RWPE2 (cell line): ENCODE measurements at regions not wholly inside any gene's neighbourhood (a gene's known extent, or its start where the extent isn't known, plus 50 kb on each side); places are given as distances from the start of the nearest gene placed in this dataset.

Source experiments
- ATAC-seq: fragments of 200-7000 bp; cut with Tn5 transposase; 3 replicates; pipeline ENCODE4 v1.9.1; 2021; ENCODE audit warnings: low read depth
- DNase-seq: peaks from one replicate; pipeline ENCODE4 v3.0.0-alpha.2; 2020; ENCODE audit warnings: low spot score
- H3K27ac ChIP-seq: fragments of 450-650 bp; 2 replicates; pipeline ENCODE4 v1.5.1; 2017; ENCODE audit warnings: mild to moderate bottlenecking; ENCODE audit not compliant: poor library complexity, severe bottlenecking
- H3K27me3 ChIP-seq: fragments of 250-450 bp; sonication (Bioruptor Pico); 2 replicates; pipeline ENCODE4 v1.5.1; 2021; ENCODE audit warnings: mild to moderate bottlenecking, moderate library complexity; ENCODE audit not compliant: insufficient read depth, poor library complexity, severe bottlenecking
- H3K36me3 ChIP-seq: fragments of 250-450 bp; sonication (Bioruptor Pico); 2 replicates; pipeline ENCODE4 v1.5.1; 2020; ENCODE audit warnings: low read depth, mild to moderate bottlenecking, moderate library complexity
- H3K4me1 ChIP-seq: fragments of 250-450 bp; sonication (Bioruptor Pico); 2 replicates; pipeline ENCODE4 v1.5.1; 2021; ENCODE audit warnings: mild to moderate bottlenecking, moderate library complexity; ENCODE audit not compliant: insufficient read depth, poor library complexity, severe bottlenecking
- H3K4me3 ChIP-seq: fragments of 250-450 bp; sonication (Bioruptor Pico); 2 replicates; pipeline ENCODE4 v1.5.1; 2021; ENCODE audit warnings: mild to moderate bottlenecking, moderate library complexity; ENCODE audit not compliant: severe bottlenecking
- H3K9me3 ChIP-seq: fragments of 250-450 bp; sonication (Bioruptor Pico); 2 replicates; pipeline ENCODE4 v1.5.1; 2021; ENCODE audit warnings: mild to moderate bottlenecking, moderate library complexity; ENCODE audit not compliant: severe bottlenecking
- TF ChIP-seq, protein P1 (sequence below): fragments of 450-650 bp; IDR thresholded peaks from one replicate; pipeline ENCODE4 v1.5.1; 2017; ENCODE audit warnings: mild to moderate bottlenecking, moderate library complexity; ENCODE audit not compliant: poor library complexity, severe bottlenecking

DNA sequence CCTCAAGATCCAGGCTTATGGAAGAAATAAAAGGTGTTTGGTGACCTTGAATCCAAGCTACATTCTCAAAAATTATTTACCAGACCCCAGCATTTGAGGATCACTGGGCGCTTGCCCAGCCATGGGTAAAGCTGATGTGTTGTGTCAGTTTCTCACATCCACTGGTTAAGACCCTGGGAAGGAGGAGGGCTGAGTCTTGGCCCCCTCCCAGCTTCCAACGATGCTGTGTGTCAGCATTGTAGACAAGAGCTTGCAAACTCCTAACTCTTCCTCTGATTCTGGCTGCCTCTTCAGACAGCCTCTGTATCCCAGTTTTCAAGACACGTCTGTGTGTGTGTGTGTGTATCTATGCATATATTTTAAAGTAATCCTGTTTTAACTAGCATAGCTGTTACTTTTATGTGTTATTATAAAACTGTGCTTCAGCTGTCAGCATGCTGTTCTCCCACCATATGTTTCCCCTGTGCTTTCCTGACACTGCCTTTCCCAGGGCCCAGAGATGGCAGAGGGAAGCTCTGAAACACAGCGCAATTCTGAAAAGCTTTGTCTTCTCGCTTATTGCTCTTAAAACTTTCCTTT lies 157.3 kb upstream of the LRRN1 start:
- ATAC-seq, result no peak
- DNase-seq, result no peak

DNA sequence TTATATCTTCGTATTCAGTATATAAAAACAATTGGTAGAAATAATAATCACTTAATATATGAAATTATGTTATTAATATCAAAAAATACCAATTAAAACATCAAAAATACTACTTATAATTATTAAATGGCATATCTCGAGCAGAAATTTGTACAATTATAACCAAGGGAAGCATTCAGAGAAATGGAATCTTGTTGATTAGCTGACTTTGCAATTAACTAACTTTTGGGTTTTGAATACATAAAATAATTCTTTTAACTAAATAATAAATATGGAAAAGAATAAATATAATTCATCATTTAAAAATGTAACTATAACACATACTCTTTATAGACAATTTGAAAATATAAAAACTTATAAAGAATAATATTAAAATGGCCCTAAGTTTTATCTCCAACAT lies 160.2 kb upstream of the LRRN1 start:
- Histone ChIP-seq H3K4me1 (no peaks in the 10 kb centered on the region), H3K27ac (no peak overlapping the region), H3K27me3 (no peaks in the 10 kb centered on the region), H3K36me3 (no peaks in the 10 kb centered on the region), H3K9me3 (peaks cover 4% of the 10 kb centered on the region), H3K4me3 (no peak overlapping the region)
- TF ChIP-seq, protein P1, sequence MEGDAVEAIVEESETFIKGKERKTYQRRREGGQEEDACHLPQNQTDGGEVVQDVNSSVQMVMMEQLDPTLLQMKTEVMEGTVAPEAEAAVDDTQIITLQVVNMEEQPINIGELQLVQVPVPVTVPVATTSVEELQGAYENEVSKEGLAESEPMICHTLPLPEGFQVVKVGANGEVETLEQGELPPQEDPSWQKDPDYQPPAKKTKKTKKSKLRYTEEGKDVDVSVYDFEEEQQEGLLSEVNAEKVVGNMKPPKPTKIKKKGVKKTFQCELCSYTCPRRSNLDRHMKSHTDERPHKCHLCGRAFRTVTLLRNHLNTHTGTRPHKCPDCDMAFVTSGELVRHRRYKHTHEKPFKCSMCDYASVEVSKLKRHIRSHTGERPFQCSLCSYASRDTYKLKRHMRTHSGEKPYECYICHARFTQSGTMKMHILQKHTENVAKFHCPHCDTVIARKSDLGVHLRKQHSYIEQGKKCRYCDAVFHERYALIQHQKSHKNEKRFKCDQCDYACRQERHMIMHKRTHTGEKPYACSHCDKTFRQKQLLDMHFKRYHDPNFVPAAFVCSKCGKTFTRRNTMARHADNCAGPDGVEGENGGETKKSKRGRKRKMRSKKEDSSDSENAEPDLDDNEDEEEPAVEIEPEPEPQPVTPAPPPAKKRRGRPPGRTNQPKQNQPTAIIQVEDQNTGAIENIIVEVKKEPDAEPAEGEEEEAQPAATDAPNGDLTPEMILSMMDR, result no peak
- DNase-seq, result no peak
- ATAC-seq, result no peak

More for the DNA sequence above, 157.3 kb upstream of the LRRN1 start:
- TF ChIP-seq, protein P1, result no peak
- H3K27ac ChIP-seq, result no peak overlapping the region
- H3K9me3 ChIP-seq, result peaks cover 4% of the 10 kb centered on the region
- no peaks in the 10 kb centered on the region for H3K27me3 ChIP-seq
- no peaks in the 10 kb centered on the region for H3K4me1 ChIP-seq
- H3K36me3 ChIP-seq, result no peaks in the 10 kb centered on the region
- H3K4me3 ChIP-seq, result no peak overlapping the region

DNA sequence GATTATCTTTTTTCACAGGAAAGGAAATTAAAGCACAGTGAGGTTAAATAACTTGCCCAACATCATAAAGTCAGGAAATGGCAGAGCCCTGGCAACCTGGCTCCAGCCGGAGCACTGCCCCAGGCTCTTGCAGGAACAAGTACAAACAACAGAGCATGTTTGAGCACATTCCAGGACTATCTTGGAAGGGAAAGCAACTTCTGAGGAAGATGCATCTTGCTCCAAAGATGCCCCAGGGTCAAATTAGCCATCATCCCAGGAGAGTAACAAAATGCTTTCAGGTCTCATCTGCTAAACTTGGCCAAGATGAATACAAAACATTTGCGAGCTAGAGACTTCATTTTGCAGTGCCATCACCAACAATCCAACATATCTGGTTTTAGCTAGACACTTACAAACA lies 162.4 kb upstream of the LRRN1 start:
- TF ChIP-seq, protein P1, result no peak
- ATAC-seq (peak; percentile 97), DNase-seq (no peak)
- Histone ChIP-seq H3K9me3 (peaks cover 2% of the 10 kb centered on the region), H3K4me3 (no peak overlapping the region), H3K27me3 (no peaks in the 10 kb centered on the region), H3K4me1 (no peaks in the 10 kb centered on the region), H3K27ac (peak overlapping the region; percentile 20), H3K36me3 (no peaks in the 10 kb centered on the region)

DNA sequence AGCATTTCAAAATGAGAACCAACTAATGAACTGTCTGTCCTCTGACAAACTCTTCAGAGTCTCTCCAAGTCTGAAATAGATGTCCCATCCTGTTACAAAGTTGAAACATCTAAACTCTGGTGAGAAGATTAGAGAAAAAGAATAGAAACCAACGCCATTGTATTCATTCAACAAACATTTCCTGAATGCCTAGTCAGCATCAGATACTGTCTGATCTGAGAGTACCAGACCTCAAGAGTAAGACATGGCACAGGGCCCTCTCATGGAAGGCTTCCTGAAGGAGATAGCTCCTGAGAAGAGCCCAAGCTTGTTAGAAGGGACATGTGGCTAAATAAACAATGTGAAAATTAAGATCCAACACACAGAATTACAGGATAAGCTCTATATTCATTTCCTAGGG lies 164.1 kb upstream of the LRRN1 start:
- TF ChIP-seq, protein P1, result no peak
- no peak overlapping the region for H3K4me3 ChIP-seq
- H3K27ac ChIP-seq, result no peak overlapping the region
- no peaks in the 10 kb centered on the region for H3K4me1 ChIP-seq
- peaks cover 2% of the 10 kb centered on the region for H3K9me3 ChIP-seq
- DNase-seq (no peak), ATAC-seq (no peak)
- H3K27me3 ChIP-seq, result no peaks in the 10 kb centered on the region
- H3K36me3 ChIP-seq, result no peaks in the 10 kb centered on the region

DNA sequence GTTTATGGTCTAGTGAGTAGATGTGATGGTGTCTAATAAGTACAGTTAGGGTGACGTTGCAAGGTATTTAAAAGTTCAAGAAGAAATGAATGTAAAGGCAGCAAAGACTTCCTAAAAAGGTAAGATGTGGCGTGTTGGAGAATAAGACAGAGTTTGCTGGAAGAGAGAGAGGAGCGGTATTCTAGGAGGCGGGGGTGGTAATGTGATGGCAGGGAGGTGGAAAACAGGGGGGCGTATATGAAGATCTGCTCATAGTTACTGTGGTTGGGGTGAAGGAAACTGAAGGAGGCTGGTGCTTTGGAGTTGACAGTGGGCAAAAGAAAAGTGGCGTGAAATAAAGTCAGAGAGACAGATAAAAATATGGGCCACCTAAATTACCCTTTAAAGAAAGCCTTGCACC lies 164.9 kb upstream of the LRRN1 start:
- DNase-seq, result no peak
- ATAC-seq, result no peak
- H3K9me3 ChIP-seq, result peaks cover 2% of the 10 kb centered on the region

More for the DNA sequence above, 164.9 kb upstream of the LRRN1 start:
- TF ChIP-seq, protein P1, result no peak
- Histone ChIP-seq H3K27me3 (no peaks in the 10 kb centered on the region), H3K4me3 (no peak overlapping the region), H3K27ac (no peak overlapping the region), H3K4me1 (no peaks in the 10 kb centered on the region), H3K36me3 (no peaks in the 10 kb centered on the region)
